Esophagus squamous epithelium (tissue), 4 donors: ENCODE measurements at regions not wholly inside any gene's neighbourhood (a gene's known extent, or its start where the extent isn't known, plus 50 kb on each side); places are given as distances from the start of the nearest gene placed in this dataset.

Experiments
- CTCF ChIP-seq, 6 experiments: fragments of 450-650 bp in 4 of 6; fragments of 200-600 bp in 2 of 6; sonication (generic) in 2 of 6; IDR thresholded peaks; one replicate each; pipeline ENCODE4 v1.5.1; 2016 to 2019; ENCODE audit warnings: antibody characterized with exemption in 6 of 6, mild to moderate bottlenecking in 4 of 6, moderate library complexity in 4 of 6
- POLR2A ChIP-seq, 4 donors: fragments of 450-650 bp; IDR thresholded peaks; one replicate each; pipeline ENCODE4 v1.6.1; 2017; ENCODE audit warnings: antibody characterized with exemption in 4 of 4, mild to moderate bottlenecking in 4 of 4, moderate library complexity in 3 of 4

GRCh38 chr11:103849366-103849765 is 187.1 kb upstream of the DDI1 start:
- TF ChIP-seq CTCF (IDR thresholded peaks at IDR 0.05): no peak
- no peak for TF ChIP-seq POLR2A (IDR thresholded peaks at IDR 0.05)
